Mucosa of gallbladder (tissue), 1 donor: ENCODE measurements at regions not wholly inside any gene's neighbourhood (a gene's known extent, or its start where the extent isn't known, plus 50 kb on each side); places are given as distances from the start of the nearest gene placed in this dataset.
"Not testable (repeated sequence)": the region's sequence is repeated elsewhere in the genome, so short reads cannot be mapped to it uniquely, and the experiment has no call there.

Source experiments
- DNase-seq: peaks from one replicate; pipeline ENCODE4 v3.0.0-alpha.2; 2020; ENCODE audit warnings: low spot score
- donor health status: DM: no; HTN: no; CAD: no.

GRCh38 chr4:160652790-160653189 lies 1511.0 kb downstream of the FSTL5 start:
- no peak for DNase-seq

DNA sequence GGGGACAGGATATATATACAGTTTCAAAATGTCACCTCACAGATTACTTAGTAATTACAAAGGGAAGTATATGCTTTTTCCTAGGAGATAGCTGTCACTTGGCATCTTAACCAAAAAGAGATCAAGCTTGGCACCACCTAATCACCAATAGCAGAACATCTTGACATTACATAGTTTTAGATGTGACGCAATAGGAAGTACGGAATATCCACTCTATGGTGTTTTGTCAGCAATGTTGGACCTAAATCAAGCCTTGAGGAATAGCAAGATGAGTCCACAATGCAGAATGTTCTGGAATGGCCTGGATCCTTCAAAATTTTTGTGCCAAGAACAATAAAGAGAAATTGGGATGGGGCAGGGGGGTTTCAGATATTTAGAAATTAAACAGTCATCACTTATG lies 1488.2 kb downstream of the FSTL5 start:
- DNase-seq: no peak

DNA sequence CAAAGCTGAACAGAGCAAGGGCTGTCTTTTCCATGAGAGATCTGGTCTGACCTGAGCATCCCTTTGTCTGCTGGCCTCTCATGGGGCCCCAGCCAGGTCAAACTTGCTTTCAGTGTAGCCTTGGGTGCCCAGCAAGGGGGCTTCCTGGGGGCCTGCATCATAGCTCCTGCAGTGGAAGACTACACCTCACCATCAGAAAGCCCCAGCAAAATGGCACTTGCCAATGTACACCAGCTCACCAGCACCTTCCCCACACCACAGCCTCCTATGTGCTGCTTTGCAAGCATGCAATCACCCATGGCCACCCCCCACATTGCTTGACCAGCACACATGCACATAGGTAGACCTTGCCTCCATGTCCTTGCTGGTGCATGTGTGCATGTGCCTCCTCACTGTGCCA lies 1478.1 kb downstream of the FSTL5 start:
- no peak for DNase-seq

DNA sequence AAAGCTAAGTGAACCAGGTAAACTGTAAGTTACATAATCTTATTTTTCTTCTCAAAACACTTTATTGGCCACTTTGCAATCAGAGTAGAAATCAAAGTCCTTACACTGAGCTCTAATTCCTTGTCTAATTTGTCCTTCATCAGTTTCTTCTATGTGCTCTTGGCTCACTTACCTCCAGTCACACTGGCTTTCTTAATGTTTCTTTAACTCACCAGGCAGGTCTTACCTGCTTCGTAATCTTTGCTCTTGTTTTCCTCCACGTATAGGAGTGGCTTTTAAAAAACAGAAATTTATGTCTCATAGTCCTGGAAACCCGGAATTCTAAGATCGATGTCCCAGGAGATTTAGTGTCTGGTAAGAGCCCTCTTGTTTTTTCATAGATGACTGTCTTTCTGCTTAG lies 1462.1 kb downstream of the FSTL5 start:
- no peak for DNase-seq

DNA sequence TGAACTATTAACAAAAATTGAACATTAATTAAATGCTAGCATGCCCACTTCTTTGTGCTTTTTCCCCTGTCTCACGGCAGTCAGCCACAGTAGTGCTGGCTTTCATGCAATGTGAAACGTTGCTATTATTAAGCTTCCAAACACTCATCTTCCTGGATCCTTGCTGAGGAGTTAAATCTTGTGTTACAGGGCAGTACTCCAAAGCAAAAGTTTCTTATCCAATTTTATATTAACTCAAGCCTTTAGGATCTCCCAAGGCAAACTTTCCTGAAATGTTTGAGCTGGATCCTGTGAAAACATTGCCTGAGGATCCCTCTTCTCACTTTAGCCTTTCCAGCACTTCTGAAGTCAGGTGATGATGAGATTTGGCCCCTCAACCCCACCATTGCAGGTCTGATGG lies 1454.8 kb downstream of the FSTL5 start:
- no peak for DNase-seq

DNA sequence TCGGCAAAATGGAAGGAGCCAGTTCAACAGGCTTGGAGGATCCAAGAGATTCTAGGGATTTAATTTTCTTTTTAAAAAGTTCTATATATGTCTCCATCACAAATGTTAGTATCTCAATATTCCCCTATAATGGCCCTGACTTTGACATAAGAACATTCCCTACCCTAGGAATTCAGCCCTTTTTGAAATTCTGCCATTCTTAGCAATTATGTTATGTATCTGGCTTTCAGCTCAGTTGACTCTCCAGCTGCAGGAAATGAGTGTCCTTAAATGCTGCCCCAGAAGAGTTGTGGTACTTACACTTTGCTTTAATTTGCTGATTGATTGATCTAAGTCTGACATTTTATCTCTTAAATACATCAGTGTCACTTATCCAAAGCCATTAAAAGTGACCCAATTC lies 1454.3 kb downstream of the FSTL5 start:
- DNase-seq: no peak

GRCh38 chr4:160716551-160716950 lies 1447.2 kb downstream of the FSTL5 start:
- no peak for DNase-seq

GRCh38 chr4:160717848-160718247 lies 1446.0 kb downstream of the FSTL5 start:
- no peak for DNase-seq

DNA sequence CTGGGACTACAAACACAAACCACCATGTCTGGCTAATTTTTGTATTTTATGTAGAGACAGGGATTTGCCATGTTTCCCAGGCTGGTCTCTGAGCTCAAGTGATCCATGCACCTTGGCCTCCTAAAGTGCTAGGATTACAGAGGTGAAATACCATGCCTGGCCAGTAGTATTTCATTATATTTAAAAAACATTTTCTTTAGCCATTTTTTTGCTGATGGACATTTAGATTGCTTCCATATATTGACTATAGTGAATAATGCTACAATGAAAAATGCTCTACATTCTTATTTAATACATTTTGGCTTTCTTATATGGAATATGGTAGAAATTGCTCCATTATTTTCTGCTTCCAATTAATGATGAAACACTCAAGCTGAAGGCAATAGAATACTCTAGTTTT lies 1439.7 kb downstream of the FSTL5 start:
- no peak for DNase-seq

DNA sequence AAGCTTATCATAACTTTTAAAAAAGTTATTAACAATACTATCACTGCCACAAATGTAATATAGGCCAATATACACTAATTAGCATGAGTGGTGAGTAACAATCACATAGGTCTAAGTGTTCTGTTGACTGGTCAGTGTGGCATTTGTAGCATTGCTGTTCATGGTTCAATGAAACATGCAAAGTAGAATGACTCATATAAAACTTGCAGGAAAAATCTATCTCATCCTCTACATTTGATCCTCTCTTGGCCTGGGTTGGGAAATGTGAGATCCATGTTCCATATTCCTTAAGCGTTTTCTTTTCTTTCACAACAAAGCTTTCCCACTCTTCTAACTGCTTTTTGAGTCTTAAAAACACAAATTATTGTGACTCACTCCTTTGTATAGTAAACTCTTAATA lies 1418.7 kb downstream of the FSTL5 start:
- no peak for DNase-seq

GRCh38 chr4:160746585-160746984 lies 1417.2 kb downstream of the FSTL5 start:
- DNase-seq: not testable (repeated sequence)

DNA sequence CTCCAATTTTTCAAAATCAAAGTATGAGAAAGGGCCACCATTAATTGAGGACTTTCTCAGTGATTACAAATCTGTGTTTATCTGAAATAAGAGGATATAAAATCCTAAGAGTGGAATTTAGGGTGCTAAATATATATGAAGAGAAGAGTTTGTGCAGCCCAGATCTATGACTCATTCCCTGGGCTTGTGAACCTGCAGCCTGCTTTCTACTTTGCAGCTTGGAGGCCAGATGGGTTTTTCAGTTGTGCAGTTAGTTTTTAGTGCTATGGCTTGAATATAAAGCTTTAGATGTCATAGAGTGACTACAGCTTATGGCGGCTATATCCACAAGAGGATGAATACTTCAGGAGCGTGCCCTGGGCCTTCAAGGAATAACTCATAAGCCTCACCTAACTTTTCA lies 1391.1 kb downstream of the FSTL5 start:
- no peak for DNase-seq

DNA sequence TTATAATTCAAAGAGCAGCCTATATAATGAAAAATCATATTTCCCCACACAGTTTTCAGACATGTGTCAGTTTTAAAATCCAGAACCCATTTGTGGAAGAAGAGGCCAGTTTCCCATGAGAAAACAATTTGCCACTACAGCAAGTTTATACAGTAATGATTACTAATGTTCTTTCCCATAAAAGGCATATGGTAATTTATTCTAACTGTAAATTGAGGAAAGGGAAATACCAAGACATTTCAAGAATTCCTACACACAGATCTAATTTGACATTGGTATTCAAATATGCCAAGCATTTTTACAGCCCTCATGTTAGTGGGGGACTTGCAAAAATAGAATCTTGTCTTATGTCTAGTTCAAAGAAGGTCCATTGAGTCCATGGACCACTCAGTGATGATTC lies 1368.6 kb downstream of the FSTL5 start:
- DNase-seq: no peak

DNA sequence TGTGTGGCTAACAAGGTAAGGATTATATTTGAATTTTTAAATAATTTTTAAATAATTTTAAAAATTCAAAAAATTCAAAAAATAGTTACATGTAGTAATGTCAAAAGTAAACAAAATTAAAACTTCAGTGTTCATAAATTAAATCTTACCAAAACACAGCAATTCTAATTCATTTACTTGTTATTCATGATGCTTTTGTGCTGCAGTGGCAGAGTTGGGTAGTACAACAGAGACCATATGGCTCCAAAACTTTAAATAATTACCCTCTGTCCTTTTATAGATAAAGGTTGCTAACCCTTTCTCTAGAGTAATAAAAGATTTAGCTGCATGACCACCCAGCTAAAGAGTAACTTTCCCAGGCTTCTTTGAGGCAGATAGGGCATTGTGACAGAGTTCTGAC lies 1355.6 kb downstream of the FSTL5 start:
- DNase-seq: no peak

- DNase-seq: no peak
These were observed 1354.2 kb downstream of the FSTL5 start for GRCh38 chr4:160809576-160809975.

DNA sequence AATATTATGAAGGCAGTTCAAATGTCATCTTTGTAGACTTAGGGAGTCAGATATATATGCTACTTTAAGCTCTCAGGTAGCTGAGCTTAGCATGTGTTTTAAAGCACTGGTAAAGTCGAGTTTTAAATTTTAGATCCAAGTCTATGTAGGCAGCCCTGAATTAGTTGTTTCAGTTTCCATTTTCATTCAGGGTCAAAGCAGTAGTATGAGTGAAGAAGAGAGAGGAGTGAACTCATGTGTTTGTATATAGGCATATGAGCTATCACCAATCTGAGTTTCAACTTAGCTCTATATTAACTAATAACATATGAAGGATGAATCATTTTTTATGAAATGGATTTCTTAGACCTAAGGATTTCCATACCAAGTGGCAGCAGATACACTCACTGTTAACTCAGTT lies 1353.4 kb downstream of the FSTL5 start:
- DNase-seq: no peak

DNA sequence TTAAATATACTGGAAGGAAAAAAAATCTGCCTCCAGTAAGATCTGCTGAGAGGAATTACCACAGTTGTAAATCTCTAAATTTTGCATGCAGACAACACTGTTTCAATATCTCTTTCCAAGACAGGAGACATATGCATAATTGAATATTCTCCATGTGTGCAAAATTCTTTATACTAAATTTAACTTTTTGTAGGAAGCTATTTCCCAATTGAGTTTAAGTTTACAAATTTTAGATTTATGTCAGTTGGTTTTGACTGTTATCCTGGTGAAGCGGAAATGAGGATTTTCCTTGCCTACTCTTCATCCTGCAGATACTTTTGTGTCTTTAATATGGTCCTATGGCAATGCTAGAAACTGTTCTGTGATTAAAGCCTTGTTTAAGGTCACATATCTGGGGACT lies 1352.9 kb downstream of the FSTL5 start:
- no peak for DNase-seq

- DNase-seq: no peak
These were observed 1351.8 kb downstream of the FSTL5 start for GRCh38 chr4:160811956-160812355.

DNA sequence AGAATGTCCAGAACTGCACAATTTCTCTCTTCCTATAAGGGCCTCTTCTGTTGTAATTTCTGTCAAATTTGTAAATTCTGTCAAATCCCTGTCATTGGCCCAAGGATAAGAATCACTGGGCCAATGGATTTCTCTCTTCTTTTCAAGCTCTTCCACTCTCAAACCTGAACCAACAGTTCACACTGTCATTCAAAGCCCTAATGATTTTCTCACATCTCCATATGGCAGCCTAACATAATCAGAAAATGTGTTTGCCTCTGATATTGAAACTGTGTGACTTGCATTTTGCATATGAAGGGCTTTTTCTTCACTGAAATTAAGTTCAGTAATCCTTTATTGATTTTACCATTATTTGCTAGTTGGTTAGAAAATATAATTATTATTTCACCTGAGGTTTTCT lies 1349.1 kb downstream of the FSTL5 start:
- DNase-seq: no peak

DNA sequence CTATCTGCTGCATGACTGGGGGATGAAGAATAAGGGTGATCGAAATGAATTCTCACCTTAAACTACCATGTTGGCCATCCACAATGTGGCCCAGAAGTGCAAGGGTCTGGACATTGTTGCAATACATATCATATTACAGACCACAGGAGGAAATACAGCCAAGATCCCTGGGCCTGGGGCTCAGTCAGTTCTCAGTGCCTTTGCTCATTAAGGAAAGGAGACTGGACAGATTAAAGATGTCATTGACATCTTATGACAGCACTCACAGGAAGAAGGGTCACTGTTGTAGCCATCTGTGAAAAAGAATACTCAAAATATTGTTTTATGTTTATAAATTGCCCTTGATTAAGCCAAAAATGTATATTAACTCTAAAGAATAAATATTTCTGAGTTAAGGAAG lies 1345.2 kb downstream of the FSTL5 start:
- no peak for DNase-seq

GRCh38 chr4:160819791-160820190 lies 1344.0 kb downstream of the FSTL5 start:
- no peak for DNase-seq

- DNase-seq: no peak
These were observed 1339.3 kb downstream of the FSTL5 start for GRCh38 chr4:160824481-160824880.

- no peak for DNase-seq
These were observed 1338.0 kb downstream of the FSTL5 start for GRCh38 chr4:160825644-160826338.

DNA sequence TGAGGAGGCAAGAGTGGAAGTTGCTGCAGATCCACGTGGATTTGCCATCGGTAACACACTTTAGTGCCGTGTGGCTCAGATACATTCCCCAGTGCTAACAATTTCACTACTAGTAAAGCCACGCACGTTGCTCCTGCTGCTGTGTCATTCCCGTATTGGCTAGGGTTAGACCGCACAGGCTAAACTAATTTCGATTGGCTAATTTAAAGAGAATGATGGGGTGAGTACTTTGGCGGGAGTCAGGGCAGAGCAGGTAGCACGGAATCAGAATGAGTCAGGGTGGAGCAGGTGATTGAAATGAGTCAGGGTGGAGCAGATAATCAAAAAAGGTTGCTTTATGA lies 1337.5 kb downstream of the FSTL5 start:
- no peak for DNase-seq
